SH-SY5Y (cell line): ENCODE measurements at regions not wholly inside any gene's neighbourhood (a gene's known extent, or its start where the extent isn't known, plus 50 kb on each side); places are given as distances from the start of the nearest gene placed in this dataset.

Experiments
- GATA2 ChIP-seq: IDR thresholded peaks from 2 replicates; pipeline ENCODE4 v1.6.1; 2011; ENCODE audit warnings: mild to moderate bottlenecking, low read depth, low read length
- GATA3 ChIP-seq: IDR thresholded peaks from 2 replicates; pipeline ENCODE4 v1.6.1; 2011; ENCODE audit warnings: low read depth, mild to moderate bottlenecking, low read length, moderate library complexity

DNA sequence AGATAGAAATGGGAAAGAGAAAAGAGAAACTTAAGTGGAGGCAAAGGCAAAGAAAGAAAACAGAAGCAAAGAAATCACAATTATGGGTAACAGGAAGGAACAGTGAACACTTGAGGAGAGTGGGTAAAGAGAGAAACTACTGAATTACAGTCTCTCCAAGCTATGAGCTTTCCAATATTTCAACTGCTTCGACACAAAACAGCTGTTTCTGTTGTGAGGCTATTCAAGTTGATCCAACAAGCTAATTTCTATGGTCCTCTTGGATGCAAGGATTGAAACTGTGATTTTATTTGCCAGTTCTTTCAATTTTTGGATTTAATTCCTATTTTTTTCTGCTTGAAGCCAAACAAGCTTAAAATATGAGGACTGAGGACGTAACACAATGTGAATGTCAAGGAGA lies 80.5 kb upstream of the ADGRA3 start:
- TF ChIP-seq GATA3 (no peak), GATA2 (no peak)
